Fibroblast of pulmonary artery (primary cell): ENCODE measurements at regions not wholly inside any gene's neighbourhood (a gene's known extent, or its start where the extent isn't known, plus 50 kb on each side); places are given as distances from the start of the nearest gene placed in this dataset.
"Not testable (repeated sequence)": the region's sequence is repeated elsewhere in the genome, so short reads cannot be mapped to it uniquely, and the experiment has no call there.

Experiments
- DNase-seq: peaks from one replicate; pipeline ENCODE4 v3.0.0-alpha.2; 2010; ENCODE audit warnings: low read depth
- H3K4me3 ChIP-seq: replicated peaks from 2 replicates; pipeline ENCODE4 v1.5.1; 2011; ENCODE audit warnings: low read depth, mild to moderate bottlenecking, control low read depth, low read length, moderate library complexity
- TF ChIP-seq, protein P1 (sequence below): IDR thresholded peaks from 2 replicates; pipeline ENCODE4 v1.5.1; 2011; ENCODE audit warnings: mild to moderate bottlenecking, control low read depth, low read length, inconsistent platforms; ENCODE audit errors: missing control alignments

DNA sequence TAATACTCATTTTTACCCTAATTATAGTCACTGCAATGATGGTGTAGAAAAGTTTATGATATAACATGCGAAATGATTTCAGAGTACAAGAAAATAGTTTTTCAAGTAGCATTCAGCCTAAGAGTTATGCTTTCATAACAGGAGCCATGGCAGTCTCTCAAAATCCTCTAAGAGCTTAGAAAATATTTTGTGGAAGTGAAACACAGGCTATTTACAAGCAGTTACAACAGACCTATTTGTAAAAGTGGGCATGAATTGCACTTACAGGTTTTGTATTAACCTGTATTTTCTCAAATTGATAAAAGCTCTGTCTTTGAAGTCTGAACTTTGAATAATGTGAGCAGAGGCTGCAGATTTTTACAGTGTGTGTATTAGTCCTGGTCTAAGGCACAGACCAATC, 523.3 kb downstream of the LRRC70 start:
- TF ChIP-seq, protein P1, sequence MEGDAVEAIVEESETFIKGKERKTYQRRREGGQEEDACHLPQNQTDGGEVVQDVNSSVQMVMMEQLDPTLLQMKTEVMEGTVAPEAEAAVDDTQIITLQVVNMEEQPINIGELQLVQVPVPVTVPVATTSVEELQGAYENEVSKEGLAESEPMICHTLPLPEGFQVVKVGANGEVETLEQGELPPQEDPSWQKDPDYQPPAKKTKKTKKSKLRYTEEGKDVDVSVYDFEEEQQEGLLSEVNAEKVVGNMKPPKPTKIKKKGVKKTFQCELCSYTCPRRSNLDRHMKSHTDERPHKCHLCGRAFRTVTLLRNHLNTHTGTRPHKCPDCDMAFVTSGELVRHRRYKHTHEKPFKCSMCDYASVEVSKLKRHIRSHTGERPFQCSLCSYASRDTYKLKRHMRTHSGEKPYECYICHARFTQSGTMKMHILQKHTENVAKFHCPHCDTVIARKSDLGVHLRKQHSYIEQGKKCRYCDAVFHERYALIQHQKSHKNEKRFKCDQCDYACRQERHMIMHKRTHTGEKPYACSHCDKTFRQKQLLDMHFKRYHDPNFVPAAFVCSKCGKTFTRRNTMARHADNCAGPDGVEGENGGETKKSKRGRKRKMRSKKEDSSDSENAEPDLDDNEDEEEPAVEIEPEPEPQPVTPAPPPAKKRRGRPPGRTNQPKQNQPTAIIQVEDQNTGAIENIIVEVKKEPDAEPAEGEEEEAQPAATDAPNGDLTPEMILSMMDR = no peak
- no peak overlapping the region for H3K4me3 ChIP-seq
- no peak for DNase-seq

- TF ChIP-seq, protein P1 = no peak
- DNase-seq = no peak
- no peak overlapping the region for H3K4me3 ChIP-seq
These were observed 518.7 kb downstream of the LRRC70 start for GRCh38 chr5:63097286-63097685.

DNA sequence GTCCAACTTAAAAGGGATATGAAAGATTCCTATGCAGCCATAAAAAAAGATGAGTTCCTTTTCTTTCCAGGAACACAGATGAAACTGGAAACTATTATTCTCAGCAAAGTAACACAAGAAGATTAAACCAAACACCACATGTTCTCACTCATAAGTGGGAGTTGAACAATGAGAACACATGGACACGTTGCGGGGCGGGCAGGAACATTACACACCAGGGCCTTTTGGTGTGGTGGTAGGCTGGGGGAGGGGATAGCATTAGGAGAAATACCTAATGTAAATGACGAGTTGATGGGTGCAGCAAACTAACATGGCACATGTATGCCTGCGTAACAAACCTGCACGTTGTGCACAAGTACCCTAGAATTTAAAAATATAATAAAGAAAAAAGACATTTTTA, 516.1 kb downstream of the LRRC70 start:
- TF ChIP-seq, protein P1 = no peak
- no peak for DNase-seq
- H3K4me3 ChIP-seq = no peak overlapping the region

DNA sequence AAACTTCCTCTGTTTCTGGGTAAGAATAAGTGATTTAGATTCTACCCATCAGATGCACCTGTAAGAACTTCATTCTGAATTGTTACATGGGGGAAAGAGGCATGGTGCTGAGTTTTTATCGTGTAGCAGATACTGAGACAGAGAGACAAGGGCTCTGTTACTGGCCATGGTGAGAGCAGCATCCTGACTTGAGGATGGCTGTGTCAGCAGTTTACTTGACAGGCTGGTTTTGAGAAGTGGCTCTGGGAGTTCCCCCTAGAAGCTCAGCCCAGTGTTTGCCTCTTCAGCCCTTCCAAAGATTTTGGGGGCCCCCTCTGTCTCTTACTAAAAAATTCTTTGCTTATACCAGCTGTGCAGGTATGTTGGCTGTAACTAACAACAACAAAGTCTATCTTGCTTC, 510.5 kb downstream of the LRRC70 start:
- DNase-seq = no peak
- no peak overlapping the region for H3K4me3 ChIP-seq
- TF ChIP-seq, protein P1 = no peak

- TF ChIP-seq, protein P1 = no peak
- no peak for DNase-seq
- no peak overlapping the region for H3K4me3 ChIP-seq
These were observed 506.9 kb downstream of the LRRC70 start for GRCh38 chr5:63085561-63085960.

DNA sequence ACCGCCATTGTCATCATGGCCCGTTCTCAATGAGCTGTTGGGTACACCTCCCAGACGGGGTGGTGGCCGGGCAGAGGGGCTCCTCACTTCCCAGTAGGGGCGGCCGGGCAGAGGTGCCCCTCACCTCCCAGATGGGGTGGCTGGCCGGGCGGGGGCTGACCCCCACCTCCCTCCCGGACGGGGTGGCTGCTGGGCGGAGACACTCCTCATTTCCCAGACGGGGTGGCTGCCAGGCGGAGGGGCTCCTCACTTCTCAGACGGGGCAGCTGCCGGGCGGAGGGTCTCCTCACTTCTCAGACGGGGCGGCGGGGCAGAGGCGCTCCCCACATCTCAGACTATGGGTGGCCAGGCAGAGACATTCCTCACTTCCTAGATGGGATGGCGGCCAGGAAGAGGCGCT, 505.1 kb downstream of the LRRC70 start:
- H3K4me3 ChIP-seq = not testable (repeated sequence)

GRCh38 chr5:63081402-63081801, 502.8 kb downstream of the LRRC70 start:
- TF ChIP-seq, protein P1 = no peak
- DNase-seq = no peak
- H3K4me3 ChIP-seq = no peak overlapping the region

More for the DNA sequence above, 505.1 kb downstream of the LRRC70 start:
- not testable (repeated sequence) for DNase-seq

GRCh38 chr5:63070001-63070400, 491.4 kb downstream of the LRRC70 start:
- H3K4me3 ChIP-seq = no peak overlapping the region
- no peak for DNase-seq
- TF ChIP-seq, protein P1 = no peak
